H9 (cell line): ENCODE measurements at regions not wholly inside any gene's neighbourhood (a gene's known extent, or its start where the extent isn't known, plus 50 kb on each side); places are given as distances from the start of the nearest gene placed in this dataset.

ENCODE experiments used
- DNase-seq: peaks from one replicate; pipeline ENCODE4 v3.0.0-alpha.2; 2017
- H2AFZ ChIP-seq: one replicate; pipeline ENCODE4 v1.6.1; 2013; ENCODE audit warnings: mild to moderate bottlenecking, low read length, control low read depth, moderate library complexity
- H2AK5ac ChIP-seq: 2 replicates; pipeline ENCODE4 v1.6.1; 2013; ENCODE audit warnings: low read length, control low read depth, mixed read lengths; ENCODE audit not compliant: insufficient read length
- H2BK120ac ChIP-seq: one replicate; pipeline ENCODE4 v1.6.1; 2013; ENCODE audit warnings: low read depth, mild to moderate bottlenecking, low read length, control low read depth, inconsistent platforms; ENCODE audit not compliant: poor library complexity, severe bottlenecking
- H2BK12ac ChIP-seq: 2 replicates; pipeline ENCODE4 v1.6.1; 2013; ENCODE audit warnings: low read length, control low read depth, mixed read lengths, low read depth; ENCODE audit not compliant: insufficient read length
- H2BK15ac ChIP-seq: 2 replicates; pipeline ENCODE4 v1.6.1; 2013; ENCODE audit warnings: low read depth, low read length, control low read depth
- H2BK20ac ChIP-seq: one replicate; pipeline ENCODE4 v1.6.1; 2013; ENCODE audit warnings: low read depth, mild to moderate bottlenecking, low read length, control low read depth, inconsistent platforms; ENCODE audit not compliant: poor library complexity, severe bottlenecking
- H2BK5ac ChIP-seq: 2 replicates; pipeline ENCODE4 v1.6.1; 2013; ENCODE audit warnings: low read length, control low read depth, mixed read lengths; ENCODE audit not compliant: insufficient read length
- H3K14ac ChIP-seq: 2 replicates; pipeline ENCODE4 v1.6.1; 2013; ENCODE audit warnings: low read length, control low read depth; ENCODE audit not compliant: insufficient read depth
- H3K18ac ChIP-seq: 2 replicates; pipeline ENCODE4 v1.6.1; 2013; ENCODE audit warnings: low read depth, mild to moderate bottlenecking, mixed read lengths, low read length, control low read depth; ENCODE audit not compliant: insufficient read length
- H3K23ac ChIP-seq: 2 replicates; pipeline ENCODE4 v1.6.1; 2013; ENCODE audit warnings: low read length, control low read depth, mixed read lengths, low read depth; ENCODE audit not compliant: insufficient read length
- H3K23me2 ChIP-seq: 2 replicates; pipeline ENCODE4 v1.6.1; 2013; ENCODE audit warnings: low read depth, mild to moderate bottlenecking, mixed read lengths, low read length, control low read depth; ENCODE audit not compliant: insufficient read length, poor library complexity, severe bottlenecking
- H3K27ac ChIP-seq: 2 replicates; pipeline ENCODE4 v1.5.1; 2013; ENCODE audit warnings: low read length, control low read depth, mixed read lengths, low read depth; ENCODE audit not compliant: insufficient read length
- H3K27me3 ChIP-seq: 2 replicates; pipeline ENCODE4 v1.6.1; 2013; ENCODE audit warnings: low read length, control low read depth, inconsistent platforms; ENCODE audit not compliant: insufficient read depth
- H3K4ac ChIP-seq: 2 replicates; pipeline ENCODE4 v1.6.1; 2013; ENCODE audit warnings: low read depth, mild to moderate bottlenecking, control low read depth, inconsistent platforms, low read length, moderate library complexity
- H3K4me1 ChIP-seq: 2 replicates; pipeline ENCODE4 v1.6.1; 2013; ENCODE audit warnings: low read length, control low read depth, inconsistent platforms; ENCODE audit not compliant: insufficient read depth
- H3K4me2 ChIP-seq: 2 replicates; pipeline ENCODE4 v1.6.1; 2013; ENCODE audit warnings: low read length, control low read depth, mixed read lengths; ENCODE audit not compliant: insufficient read length, insufficient read depth
- H3K56ac ChIP-seq: 2 replicates; pipeline ENCODE4 v1.6.1; 2013; ENCODE audit warnings: low read depth, mild to moderate bottlenecking, mixed read lengths, low read length, control low read depth; ENCODE audit not compliant: insufficient read length
- H3K79me1 ChIP-seq: 2 replicates; pipeline ENCODE4 v1.6.1; 2013; ENCODE audit warnings: low read depth, mild to moderate bottlenecking, moderate library complexity, low read length, control low read depth, inconsistent platforms; ENCODE audit not compliant: insufficient read depth, poor library complexity, severe bottlenecking
- H3K79me2 ChIP-seq: 2 replicates; pipeline ENCODE4 v1.6.1; 2013; ENCODE audit warnings: low read length, control low read depth, inconsistent platforms; ENCODE audit not compliant: insufficient read depth
- H3K9ac ChIP-seq: 2 replicates; pipeline ENCODE4 v1.6.1; 2013; ENCODE audit warnings: low read length, control low read depth, mixed read lengths; ENCODE audit not compliant: insufficient read length; ENCODE audit errors: extremely low read depth
- H3K9me3 ChIP-seq: one replicate; pipeline ENCODE4 v1.6.1; 2013; ENCODE audit warnings: low read depth, low read length, inconsistent platforms; ENCODE audit not compliant: control insufficient read depth
- H3T11ph ChIP-seq: one replicate; pipeline ENCODE4 v1.6.1; 2013; ENCODE audit warnings: mild to moderate bottlenecking, low read length, control low read depth, inconsistent platforms
- H4K20me1 ChIP-seq: one replicate; pipeline ENCODE4 v1.6.1; 2013; ENCODE audit not compliant: control insufficient read depth, insufficient read length, insufficient read depth
- H4K5ac ChIP-seq: 2 replicates; pipeline ENCODE4 v1.6.1; 2013; ENCODE audit warnings: low read depth, mild to moderate bottlenecking, mixed read lengths, low read length, control low read depth; ENCODE audit not compliant: insufficient read length
- H4K8ac ChIP-seq: replicated peaks from 2 replicates; pipeline ENCODE4 v1.6.1; 2013; ENCODE audit warnings: low read length, control low read depth, mixed read lengths, low read depth; ENCODE audit not compliant: insufficient read length
- H4K91ac ChIP-seq: 2 replicates; pipeline ENCODE4 v1.6.1; 2013; ENCODE audit warnings: low read depth, mild to moderate bottlenecking, moderate library complexity, mixed read lengths, low read length, control low read depth; ENCODE audit not compliant: insufficient read length
- H3K27ac Mint-ChIP-seq, 3 experiments: 2 replicates in 2 of 3; 3 replicates in 1 of 3; pipeline ENCODE4 v1.8.0; 2020 to 2021; ENCODE audit warnings: mixed read lengths in 3 of 3, mild to moderate bottlenecking in 1 of 3, moderate library complexity in 1 of 3
- H3K27me3 Mint-ChIP-seq: 2 replicates; pipeline ENCODE4 v1.8.0; 2021; ENCODE audit warnings: low read depth, mild to moderate bottlenecking, moderate library complexity, mixed read lengths
- H3K36me3 Mint-ChIP-seq, 3 experiments: 2 replicates in 2 of 3; 3 replicates in 1 of 3; pipeline ENCODE4 v1.8.0; 2020 to 2021; ENCODE audit warnings: low read depth in 3 of 3, mixed read lengths in 3 of 3; ENCODE audit not compliant: insufficient read depth in 1 of 3
- H3K4me1 Mint-ChIP-seq, 2 experiments: 2 replicates each; pipeline ENCODE4 v1.8.0; 2020; ENCODE audit warnings: mixed read lengths in 2 of 2
- H3K4me3 Mint-ChIP-seq, 2 experiments: 2 replicates in 1 of 2; 3 replicates in 1 of 2; pipeline ENCODE4 v1.8.0; 2020 to 2021; ENCODE audit warnings: mild to moderate bottlenecking in 2 of 2, mixed read lengths in 2 of 2, moderate library complexity in 1 of 2
- H3K9me3 Mint-ChIP-seq, 2 experiments: 2 replicates in 1 of 2; 3 replicates in 1 of 2; pipeline ENCODE4 v1.8.0; 2020; ENCODE audit warnings: mild to moderate bottlenecking in 2 of 2, mixed read lengths in 2 of 2, moderate library complexity in 1 of 2
- WGBS: extraction: QIAGEN DNeasy Blood & Tissue Kit; methylation state at CpG from one replicate; pipeline ENCODE4 v1.1.7; 2013; ENCODE audit warnings: missing lambda C conversion rate, low lambda C conversion rate, mixed read lengths; ENCODE audit not compliant: insufficient read length; ENCODE audit errors: extremely low coverage; 5-methylcytosine and 5-hydroxymethylcytosine counted together
- TF ChIP-seq, protein P1 (sequence below): fragments of 200-600 bp; sonication (generic); conservative IDR thresholded peaks from 3 replicates; pipeline ENCODE4 v1.8.0; 2021; ENCODE audit warnings: antibody characterized with exemption, mild to moderate bottlenecking

GRCh38 chr6:148143771-148144170, 198.9 kb upstream of the SASH1 start:
- Mint-ChIP-seq H3K36me3 (no peaks in the 10 kb centered on the region), H3K27me3 (no peaks in the 10 kb centered on the region), H3K4me3 (no peak overlapping the region), H3K9me3 (no peaks in the 10 kb centered on the region), H3K27ac (no peak overlapping the region), H3K4me1 (0 out of 4 replicates have a peak, but pooled peaks cover 0 to 2% of the 10 kb centered on the region in 2 experiments)
- Histone ChIP-seq H4K20me1 (no peaks in the 10 kb centered on the region), H3K9ac (no peak overlapping the region), H4K5ac (no peak overlapping the region), H2AK5ac (no peak overlapping the region), H3K79me2 (no peaks in the 10 kb centered on the region), H2BK15ac (no peak overlapping the region), H3K18ac (no peak overlapping the region), H3K9me3 (no peaks in the 10 kb centered on the region), H4K91ac (no peak overlapping the region), H2BK12ac (no peak overlapping the region), H4K8ac (no peak overlapping the region), H2BK20ac (no peak overlapping the region), H3K4ac (no peak overlapping the region), H2BK120ac (no peak overlapping the region), H3T11ph (no peak overlapping the region), H3K27me3 (no peaks in the 10 kb centered on the region), H2AFZ (no peak overlapping the region), H3K27ac (no peak overlapping the region), H3K79me1 (no peaks in the 10 kb centered on the region), H3K23ac (no peak overlapping the region), H3K4me2 (no peak overlapping the region), H2BK5ac (no peak overlapping the region), H3K23me2 (no peaks in the 10 kb centered on the region), H3K56ac (no peak overlapping the region), H3K4me1 (no peaks in the 10 kb centered on the region), H3K14ac (no peak overlapping the region)
- TF ChIP-seq, protein P1, sequence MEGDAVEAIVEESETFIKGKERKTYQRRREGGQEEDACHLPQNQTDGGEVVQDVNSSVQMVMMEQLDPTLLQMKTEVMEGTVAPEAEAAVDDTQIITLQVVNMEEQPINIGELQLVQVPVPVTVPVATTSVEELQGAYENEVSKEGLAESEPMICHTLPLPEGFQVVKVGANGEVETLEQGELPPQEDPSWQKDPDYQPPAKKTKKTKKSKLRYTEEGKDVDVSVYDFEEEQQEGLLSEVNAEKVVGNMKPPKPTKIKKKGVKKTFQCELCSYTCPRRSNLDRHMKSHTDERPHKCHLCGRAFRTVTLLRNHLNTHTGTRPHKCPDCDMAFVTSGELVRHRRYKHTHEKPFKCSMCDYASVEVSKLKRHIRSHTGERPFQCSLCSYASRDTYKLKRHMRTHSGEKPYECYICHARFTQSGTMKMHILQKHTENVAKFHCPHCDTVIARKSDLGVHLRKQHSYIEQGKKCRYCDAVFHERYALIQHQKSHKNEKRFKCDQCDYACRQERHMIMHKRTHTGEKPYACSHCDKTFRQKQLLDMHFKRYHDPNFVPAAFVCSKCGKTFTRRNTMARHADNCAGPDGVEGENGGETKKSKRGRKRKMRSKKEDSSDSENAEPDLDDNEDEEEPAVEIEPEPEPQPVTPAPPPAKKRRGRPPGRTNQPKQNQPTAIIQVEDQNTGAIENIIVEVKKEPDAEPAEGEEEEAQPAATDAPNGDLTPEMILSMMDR = no peak
- no CpG with 5 or more reads among the region's 7 CpGs for WGBS
- no peak for DNase-seq
